ENCODE measurements at regions not wholly inside any gene's neighbourhood (a gene's known extent, or its start where the extent isn't known, plus 50 kb on each side); places are given as distances from the start of the nearest gene placed in this dataset.

- no peak for TF ChIP-seq SMC3 (IDR thresholded peaks at IDR 0.05)
- TF ChIP-seq EP300 (IDR thresholded peaks at IDR 0.05): no peak
- TF ChIP-seq ZFP36 (IDR thresholded peaks at IDR 0.05; ENCODE audit: borderline replicate concordance, partially characterized antibody): no peak
- no peak for TF ChIP-seq CTCF (IDR thresholded peaks at IDR 0.05)
- no peak for TF ChIP-seq EHMT2 (IDR thresholded peaks at IDR 0.05; ENCODE audit: low read depth)
- TF ChIP-seq REST (IDR thresholded peaks at IDR 0.05): no peak
- TF ChIP-seq POLR2A (IDR thresholded peaks at IDR 0.05; ENCODE audit: low read length): no peak
- no peak for TF ChIP-seq CHD2 (IDR thresholded peaks at IDR 0.05; ENCODE audit: low read length, partially characterized antibody)
- no peak for TF ChIP-seq ZSCAN20 (CRISPR knock-in tag; IDR thresholded peaks at IDR 0.05)
- no peak for TF ChIP-seq MAZ (IDR thresholded peaks at IDR 0.05; ENCODE audit: borderline replicate concordance, low read depth, low read length)
- no peak for TF ChIP-seq RCOR1 (IDR thresholded peaks at IDR 0.05; ENCODE audit: low read depth, low read length)
- TF ChIP-seq KDM1A (IDR thresholded peaks at IDR 0.05; ENCODE audit: low read depth): no peak
Observed at GRCh38 chr13:81078048-81078447, 737.1 kb upstream of the SPRY2 start.

Data from A549 (cell line).